22Rv1 (cell line): ENCODE measurements at regions not wholly inside any gene's neighbourhood (a gene's known extent, or its start where the extent isn't known, plus 50 kb on each side); places are given as distances from the start of the nearest gene placed in this dataset.

ENCODE experiments used
- H3K27ac ChIP-seq: fragments of 450-650 bp; 2 replicates; pipeline ENCODE4 v1.5.1; 2017
- CTCF ChIP-seq: fragments of 450-650 bp; IDR thresholded peaks from 2 replicates; pipeline ENCODE4 v1.5.1; 2017; ENCODE audit warnings: mild to moderate bottlenecking
- ZFX ChIP-seq: fragments of 450-650 bp; IDR thresholded peaks from 2 replicates; pipeline ENCODE4 v1.6.1; 2017; ENCODE audit warnings: antibody characterized with exemption, borderline replicate concordance

- no peak overlapping the region for H3K27ac ChIP-seq
Measured at GRCh38 chr16:48852951-48853350, 243.0 kb upstream of the N4BP1 start.

GRCh38 chr16:48852458-48852857, 242.5 kb upstream of the N4BP1 start:
- H3K27ac ChIP-seq = no peak overlapping the region
- TF ChIP-seq CTCF (no peak), ZFX (no peak)

More at GRCh38 chr16:48852951-48853350, 243.0 kb upstream of the N4BP1 start:
- TF ChIP-seq ZFX (no peak), CTCF (no peak)

DNA sequence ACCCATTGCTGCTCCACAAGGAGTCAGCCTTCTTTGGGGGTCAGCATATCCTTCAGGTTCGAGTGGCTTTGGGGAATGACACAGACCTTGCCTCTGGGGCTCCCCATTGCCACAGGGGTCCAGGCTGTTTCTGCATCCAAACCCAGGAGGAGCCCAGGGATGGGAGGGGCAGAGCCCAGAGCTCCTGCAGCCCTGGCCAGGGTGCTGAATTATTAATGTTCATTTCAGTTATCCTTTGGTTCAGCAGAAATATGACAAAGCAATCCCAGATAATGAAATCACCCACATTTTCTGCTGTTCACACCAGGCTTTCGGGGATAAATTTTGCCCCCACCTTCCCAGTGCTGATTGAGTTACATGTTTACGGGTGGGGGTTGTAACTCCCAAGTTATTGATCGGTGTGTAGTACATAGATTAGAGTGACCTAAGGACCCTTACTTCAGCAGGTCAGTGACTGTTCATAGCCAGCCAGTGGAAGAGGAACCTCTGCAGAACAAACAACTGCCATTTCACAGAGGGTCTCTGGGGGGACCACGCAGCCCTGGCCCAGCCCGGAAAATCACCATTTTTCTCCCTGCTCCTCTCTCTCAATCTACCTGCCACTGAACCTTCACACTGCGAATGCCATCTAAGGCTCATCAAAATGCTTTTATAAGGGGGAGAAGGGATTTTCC, 240.3 kb upstream of the N4BP1 start:
- no peak for TF ChIP-seq CTCF
- no peak for TF ChIP-seq ZFX
- H3K27ac ChIP-seq = no peak overlapping the region

- H3K27ac ChIP-seq = no peak overlapping the region
- TF ChIP-seq ZFX (no peak), CTCF (no peak)
Measured at GRCh38 chr16:48846277-48846676, 236.3 kb upstream of the N4BP1 start.

DNA sequence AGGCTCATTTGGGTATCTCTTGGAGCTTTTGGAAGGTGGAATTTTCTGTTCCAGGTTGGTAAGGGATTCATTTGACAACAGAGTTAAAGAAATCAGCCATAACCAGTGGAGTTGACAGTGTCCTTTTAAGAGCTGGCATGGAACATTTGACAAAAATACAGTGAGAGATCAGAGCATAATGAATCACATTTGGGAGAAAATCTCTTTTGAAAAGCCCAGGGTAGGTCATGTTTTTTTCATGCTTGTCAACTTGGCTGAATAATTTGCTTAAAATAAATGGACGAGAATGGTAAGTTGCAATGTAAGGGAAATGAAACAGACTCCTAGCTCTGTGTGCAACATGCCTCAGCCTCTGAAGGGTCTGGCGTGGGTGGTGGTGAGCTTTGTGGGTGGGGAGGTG, 235.3 kb upstream of the N4BP1 start:
- H3K27ac ChIP-seq = no peak overlapping the region
- TF ChIP-seq CTCF = no peak
- no peak for TF ChIP-seq ZFX

DNA sequence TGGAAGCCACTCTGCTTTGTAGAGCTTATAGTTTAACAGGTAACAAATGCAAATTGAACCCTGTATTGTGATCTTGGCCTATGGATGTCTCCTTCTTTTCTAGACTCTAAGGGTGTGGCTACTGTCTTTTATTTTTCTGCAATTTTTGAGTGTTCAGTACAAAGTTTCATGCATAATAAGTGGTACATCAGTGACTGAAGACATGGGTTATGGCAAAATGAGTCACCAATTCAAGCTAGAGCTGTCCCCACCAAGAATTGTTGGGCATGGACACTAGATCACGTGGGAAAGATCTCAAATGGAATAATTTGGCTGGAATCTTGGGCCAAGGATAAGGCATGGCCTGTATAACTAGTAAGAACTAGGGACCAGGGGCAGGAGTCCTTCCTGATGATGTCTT, 228.4 kb upstream of the N4BP1 start:
- no peak overlapping the region for H3K27ac ChIP-seq
- TF ChIP-seq ZFX (no peak), CTCF (no peak)

GRCh38 chr16:48836636-48837035, 226.7 kb upstream of the N4BP1 start:
- no peak overlapping the region for H3K27ac ChIP-seq
- TF ChIP-seq ZFX (no peak), CTCF (no peak)
